MM.1S (cell line): ENCODE measurements at regions not wholly inside any gene's neighbourhood (a gene's known extent, or its start where the extent isn't known, plus 50 kb on each side); places are given as distances from the start of the nearest gene placed in this dataset.

Experiments used
- CTCF ChIP-seq: fragments of 300-600 bp; sonication (generic); IDR thresholded peaks from 2 replicates; pipeline ENCODE4 v1.5.1; 2016; ENCODE audit warnings: antibody characterized with exemption, low read length, mixed read lengths
- EZH2 ChIP-seq: fragments of 300-600 bp; sonication (generic); optimal IDR thresholded peaks from 2 replicates; pipeline ENCODE3; 2017; ENCODE audit warnings: low read depth, mild to moderate bottlenecking, antibody characterized with exemption, low read length, mixed read lengths

- no peak for TF ChIP-seq CTCF
- TF ChIP-seq EZH2: no peak
Observed at GRCh38 chr6:80434691-80435350, 328.4 kb downstream of the BCKDHB start.
